ENCODE measurements at regions not wholly inside any gene's neighbourhood (a gene's known extent, or its start where the extent isn't known, plus 50 kb on each side); places are given as distances from the start of the nearest gene placed in this dataset.
"Not testable (repeated sequence)": the region's sequence is repeated elsewhere in the genome, so short reads cannot be mapped to it uniquely, and the experiment has no call there.

DNA sequence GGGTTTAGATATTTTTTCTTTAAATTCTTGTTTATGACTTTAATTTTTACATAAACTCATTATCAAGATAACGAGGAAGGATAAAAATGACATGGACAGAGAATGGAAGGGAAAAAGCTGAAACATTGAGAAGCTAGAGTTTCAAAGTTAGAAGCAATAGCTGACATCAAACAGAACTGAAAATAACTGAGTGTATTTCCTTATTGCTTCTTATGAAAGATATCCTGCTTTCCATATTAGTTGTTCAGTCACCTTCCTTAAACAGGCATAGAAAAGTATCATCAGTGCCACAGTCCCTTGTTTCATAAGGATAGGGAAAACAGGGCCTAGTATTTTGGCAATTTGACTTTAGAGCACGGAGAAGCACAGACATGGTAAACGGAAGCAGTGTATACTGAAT is 460.5 kb upstream of the GHITM start:
- FAIRE-seq = no peak

DNA sequence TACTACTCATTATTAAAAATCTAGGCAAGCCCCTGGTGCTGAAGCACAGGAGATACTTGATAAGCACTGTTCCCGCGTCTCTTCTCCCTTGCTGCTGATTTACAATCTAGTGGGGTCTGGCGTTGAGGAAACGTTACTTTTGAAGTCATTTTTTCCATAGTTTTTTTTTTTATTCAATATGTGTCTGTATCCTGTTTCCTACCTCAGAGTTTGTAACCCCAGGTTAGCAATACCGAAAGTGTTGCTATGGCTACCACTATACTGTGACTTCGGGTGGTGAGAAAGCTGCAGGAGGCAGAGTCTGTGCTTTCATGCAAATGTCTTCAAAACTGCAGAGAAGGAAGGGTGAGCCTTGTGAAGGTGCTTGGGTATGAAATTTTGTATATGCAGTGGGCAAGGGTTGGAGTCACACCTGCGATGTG is 458.8 kb upstream of the GHITM start:
- FAIRE-seq = no peak

DNA sequence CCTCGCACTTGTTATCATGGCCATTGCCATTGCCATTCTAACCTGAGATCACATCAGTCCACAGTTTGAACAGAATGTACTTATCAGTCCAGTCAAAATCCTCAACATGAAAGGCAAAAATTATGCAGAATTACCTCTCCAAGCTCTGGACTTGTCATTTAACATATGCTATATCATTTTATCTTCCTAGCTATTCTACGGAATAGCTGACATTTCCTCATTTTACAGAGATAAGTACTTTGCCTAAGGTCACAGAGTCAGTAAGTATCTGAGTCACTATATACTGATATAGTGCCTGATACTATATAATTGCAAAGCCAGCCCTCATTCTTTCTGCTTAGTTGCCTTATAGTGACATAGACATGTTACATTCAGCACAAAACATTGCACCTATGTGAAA is 456.9 kb upstream of the GHITM start:
- no peak for FAIRE-seq

DNA sequence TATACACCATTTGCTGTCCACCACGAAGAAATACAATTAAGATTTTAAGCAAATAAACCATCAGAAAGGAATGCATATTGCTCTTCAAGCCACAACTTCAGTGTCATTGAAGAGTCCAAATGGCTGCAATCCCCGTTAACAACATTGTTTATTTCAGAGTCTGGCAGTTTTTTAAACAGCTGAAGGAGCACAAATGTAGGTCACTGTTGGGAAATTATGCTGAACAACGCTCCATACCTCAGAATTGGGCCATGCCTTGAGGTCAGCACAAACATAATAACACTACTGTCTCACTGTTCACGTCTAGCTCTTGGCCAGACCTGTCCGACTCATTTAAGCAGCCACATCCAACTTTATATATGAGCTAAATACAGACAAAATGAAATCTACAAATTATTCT is 453.9 kb upstream of the GHITM start:
- FAIRE-seq = no peak

DNA sequence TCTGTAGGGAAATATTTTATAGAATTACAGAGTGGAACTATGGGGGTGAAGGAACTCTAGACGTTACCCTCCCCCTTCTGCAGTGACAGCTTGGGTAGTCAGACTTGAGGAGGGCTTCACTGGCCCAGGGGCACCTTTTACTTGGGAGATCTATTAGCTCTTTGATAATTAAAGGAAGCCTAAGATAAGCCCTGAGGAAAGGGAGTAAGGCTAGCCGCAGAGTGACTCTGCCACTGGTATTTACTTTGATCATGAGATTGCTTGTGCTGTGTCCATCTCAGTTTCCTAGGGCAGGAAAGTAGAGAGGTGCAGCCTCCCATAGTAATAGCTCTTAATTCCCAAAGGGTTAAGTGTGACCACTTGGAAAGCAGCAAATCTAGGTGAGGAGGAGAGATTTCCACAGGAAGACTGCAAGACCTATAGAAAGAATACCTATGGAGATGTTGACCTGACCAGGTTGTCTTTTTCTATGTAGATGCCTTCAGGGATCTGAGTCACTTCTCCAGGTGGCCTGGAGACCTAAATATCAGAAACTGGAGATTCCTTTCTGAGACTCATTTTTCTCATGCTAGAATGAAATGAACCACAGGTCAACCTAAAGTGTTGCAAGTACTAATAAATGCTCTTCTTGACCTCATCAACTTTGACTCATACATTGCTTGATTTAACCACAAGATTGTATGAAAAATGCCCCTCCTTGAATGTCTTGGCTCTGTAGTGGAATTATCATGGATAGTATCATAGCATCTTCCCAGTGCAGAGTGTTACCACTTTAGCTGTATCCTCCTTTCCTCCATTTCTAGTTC is 447.3 kb upstream of the GHITM start:
- FAIRE-seq = no peak

DNA sequence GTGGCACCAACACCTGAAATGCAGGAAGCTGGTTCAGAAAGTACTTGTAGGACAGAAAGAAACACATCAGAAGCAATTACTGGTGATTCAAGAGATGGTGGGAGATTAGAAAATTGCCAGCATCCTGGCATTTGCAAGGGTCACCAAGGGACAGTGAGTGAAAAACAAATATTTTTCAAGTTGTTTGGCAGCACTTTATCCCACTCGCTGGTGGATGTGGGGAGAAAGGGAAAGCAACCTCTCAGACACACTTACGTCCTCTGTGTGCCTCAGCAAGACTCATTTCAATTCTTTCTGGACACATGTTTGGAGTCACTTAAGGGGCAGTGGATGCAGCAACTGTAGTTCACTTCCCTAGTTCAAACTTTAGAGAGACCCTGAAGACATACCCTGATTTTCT is 440.4 kb upstream of the GHITM start:
- FAIRE-seq = no peak

DNA sequence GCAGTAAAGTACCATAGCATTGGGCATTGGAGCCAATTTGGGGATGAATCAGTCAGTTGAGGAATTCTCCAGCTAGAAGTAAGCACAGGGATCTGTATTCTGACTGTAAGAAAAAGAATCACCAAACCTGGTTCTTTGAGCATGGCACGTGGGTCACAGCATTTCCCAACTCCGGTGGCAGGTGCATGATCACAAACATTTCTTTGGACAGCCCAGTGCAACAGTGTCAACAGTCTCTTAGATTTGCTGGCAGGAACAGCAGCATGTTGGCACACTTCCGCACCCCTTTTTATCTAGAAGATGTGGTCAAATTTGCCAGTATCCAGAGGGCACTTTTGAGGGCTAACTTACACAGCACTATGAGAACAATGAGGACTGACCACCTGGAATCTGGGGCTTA is 437.5 kb upstream of the GHITM start:
- no peak for FAIRE-seq

DNA sequence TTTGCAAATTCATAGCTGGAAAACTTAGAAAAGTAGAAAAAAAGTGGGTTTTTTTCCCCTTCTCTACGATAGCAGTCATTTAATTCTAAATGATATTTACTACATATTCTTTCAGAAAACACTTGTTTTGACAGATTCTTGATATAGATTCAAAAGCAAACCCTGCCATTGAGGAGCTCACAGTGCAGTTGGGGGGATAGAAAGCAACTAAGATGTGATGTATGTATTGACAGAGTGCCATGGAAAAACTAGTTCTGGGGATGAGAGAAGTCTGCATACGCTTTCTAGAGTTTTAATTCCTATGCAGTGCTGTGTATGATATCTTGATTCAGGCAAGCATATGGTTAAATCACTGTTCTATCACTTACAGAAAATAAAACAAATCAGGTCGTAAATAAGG is 436.6 kb upstream of the GHITM start:
- no peak for FAIRE-seq

DNA sequence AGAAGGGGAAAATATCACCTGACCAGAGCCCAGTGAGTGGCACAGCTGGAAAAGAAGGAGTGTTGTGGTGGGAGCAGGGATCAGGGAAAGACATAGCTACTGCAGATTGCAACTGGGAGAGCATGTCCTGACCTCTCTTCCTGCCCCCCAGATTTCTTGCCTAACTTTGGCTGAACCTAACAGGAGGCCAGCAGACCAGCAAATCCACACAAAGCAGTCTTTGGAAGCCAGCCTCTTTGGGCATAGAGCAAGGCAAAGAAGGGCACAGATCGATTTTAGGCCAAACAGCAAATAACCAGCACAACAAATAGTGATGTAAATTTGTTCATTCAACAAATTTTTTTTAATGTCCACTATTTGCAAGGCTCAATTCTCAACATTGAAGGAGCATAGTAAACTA is 433.2 kb upstream of the GHITM start:
- FAIRE-seq = no peak

DNA sequence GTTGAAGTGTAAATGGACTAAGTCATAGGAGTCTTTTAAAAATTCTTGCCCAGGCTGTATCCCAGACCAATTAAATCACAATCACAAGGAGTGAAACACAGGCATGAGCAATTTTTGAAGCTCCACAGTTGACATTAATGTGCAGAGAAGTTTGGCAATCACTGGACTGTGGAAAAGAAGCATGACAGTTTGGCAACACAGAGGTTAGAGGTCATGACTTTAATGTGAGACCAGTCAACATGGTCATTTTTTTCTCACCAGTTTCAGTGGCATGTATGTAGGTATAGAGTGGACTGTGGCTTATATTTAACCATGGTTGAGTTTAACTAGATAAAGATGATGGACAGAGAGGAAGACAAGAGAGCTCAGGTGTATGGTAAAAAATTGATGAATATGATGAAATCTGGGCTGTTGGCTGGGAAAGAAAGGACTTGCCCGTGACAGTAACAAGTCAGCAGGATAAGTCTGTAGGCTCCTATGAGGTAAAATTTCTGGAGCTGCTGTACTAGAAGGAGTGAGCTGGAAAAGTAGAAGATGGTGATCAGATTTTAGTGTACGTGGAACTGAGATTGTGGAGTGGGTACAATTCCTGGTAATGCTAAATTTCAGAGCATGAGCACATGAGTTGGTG is 432.2 kb upstream of the GHITM start:
- FAIRE-seq = no peak

DNA sequence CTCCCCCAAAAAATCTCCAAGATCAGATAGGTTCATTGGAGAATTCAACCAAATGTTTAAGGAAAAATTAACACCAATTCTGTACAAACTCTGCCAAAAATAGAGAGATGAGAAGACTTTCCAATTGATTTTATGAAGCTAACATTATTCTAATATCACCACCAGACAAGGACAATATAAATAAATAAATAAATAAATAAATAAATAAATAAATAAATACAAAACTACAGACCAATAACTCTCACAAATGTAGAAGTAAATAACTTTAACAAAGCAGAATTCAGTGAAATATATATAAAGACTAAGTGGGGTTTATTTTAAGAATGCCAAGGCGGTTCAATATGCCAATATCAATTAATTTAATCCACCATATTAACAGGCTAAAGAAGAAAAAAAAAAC is 425.9 kb upstream of the GHITM start:
- no peak for FAIRE-seq

DNA sequence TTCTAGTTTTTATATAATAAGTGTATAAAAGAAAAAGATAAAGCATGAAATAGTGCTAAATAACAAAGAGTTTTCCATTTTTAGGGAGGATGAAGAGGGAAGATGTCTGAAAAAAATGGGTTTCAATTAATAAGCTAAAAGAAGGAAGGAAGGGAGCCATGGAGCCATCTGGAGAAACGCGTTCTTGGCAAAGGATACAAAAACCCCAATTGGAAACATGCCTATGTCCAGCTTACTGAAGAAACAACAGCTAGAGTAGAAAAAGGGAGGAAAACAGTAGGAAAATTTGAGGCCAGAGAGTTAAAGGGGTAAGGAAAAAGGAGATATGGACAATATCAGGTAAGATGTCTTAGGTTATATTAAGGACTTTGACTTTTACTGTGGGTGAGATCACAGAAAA is 416.2 kb upstream of the GHITM start:
- no peak for FAIRE-seq

DNA sequence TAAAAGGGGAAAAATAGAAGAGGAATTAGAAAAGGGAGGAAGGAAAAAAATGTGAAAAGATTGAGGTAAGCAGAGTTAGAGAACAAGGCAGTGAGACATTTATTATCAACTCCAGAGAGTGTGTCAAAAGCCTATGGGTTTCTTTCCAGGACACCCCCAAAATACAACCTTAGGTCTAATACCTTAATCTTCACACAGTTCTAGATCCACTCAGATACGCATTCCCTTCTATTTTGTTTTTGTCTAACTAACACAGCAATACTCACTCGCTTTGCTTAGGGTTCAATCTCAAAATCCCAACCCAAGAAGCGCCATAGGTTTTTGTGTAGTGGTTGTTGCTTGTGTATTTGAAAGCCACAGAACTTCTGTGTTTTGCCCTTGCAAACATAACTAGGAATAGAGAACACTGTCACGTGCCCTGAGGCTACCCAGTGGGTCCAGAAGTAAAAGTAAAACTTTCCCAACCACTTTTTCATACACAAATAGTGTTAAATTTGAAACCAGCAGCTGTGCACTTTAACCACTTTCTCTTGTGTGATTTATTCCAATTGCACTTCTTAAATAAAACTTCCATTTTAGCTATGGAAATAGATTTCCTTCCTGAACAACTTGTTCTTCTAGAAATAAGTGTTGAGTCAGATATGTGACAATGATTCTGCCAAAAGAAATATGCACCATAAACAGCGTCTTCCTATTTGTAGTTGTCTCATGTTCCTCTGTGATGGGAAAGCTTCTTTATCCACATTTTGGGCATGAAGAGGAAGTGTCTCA is 414.7 kb upstream of the GHITM start:
- FAIRE-seq = no peak

DNA sequence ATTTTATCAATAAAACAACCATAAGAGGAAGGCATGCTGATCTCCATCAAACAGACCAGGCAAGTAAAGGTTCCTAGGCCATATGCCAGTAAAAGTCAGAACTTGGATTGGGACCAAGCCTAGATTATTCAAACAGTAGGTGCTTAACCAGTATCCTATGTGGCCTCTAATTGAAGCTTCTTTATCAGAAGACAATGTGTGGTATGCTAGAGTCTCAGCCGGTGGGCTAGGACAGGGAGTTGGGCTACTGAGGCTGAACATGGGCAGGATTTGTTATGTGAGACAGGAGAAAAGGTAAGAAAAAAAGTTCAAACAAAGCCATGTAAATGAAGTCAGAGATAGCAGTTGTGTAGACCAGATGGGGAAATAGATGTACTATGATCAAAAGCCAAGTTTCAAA is 413.7 kb upstream of the GHITM start:
- no peak for FAIRE-seq

DNA sequence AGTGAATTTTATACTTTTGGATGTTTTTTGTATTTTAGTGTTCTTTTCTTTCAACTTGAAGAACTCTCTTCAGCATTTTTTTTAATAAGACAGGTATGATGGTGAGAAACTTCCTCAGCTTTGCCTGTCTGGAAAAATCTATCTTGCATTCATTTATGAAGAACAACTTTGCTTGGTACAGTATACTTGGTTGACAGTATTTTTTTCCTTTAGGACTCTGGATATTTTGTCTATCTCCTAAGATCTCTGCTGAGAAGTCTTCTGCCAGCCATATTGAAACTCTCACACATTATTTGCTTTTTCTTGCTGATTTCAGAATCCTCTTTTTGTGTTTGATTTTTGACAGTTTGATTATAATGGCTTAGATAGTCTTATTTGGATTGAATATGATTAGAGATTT is 405.0 kb upstream of the GHITM start:
- FAIRE-seq = no peak

DNA sequence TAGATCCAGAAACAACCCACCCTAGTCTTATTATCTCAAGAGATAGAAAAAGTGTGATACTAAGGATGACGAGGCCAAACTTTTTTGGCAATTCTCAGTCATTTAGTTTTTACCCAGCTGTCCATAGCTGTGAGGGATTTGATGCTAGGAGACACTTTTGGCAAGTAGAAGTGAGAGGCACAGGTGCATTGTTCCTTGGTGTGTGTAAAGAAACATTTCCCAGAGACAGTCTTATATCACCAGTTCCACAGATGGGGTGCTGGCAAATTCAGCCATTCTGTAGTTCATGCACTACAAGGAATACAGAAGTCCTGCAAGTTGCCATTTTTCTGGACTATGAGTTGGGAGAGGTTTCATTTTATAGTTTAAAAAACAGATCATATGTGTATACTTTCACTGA is 403.3 kb upstream of the GHITM start:
- no peak for FAIRE-seq

DNA sequence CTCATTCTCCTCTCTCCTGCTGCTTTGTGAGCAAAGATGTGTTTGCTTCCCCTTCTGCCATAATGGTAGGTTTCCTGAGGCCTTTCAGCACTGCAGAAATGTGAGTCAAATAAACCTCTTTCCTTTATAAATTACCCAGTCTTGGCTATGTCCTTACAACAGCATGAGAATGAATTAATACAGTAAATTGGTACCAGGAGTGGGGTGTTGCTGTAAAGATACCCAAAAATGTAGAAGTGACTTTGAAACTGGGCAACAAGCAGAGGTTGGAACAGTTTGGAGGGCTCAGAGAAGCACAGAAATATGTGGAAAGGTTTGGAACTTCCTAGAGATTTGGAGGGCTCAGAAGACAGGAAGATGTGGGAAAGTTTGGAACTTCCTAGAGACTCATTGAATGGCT is 388.7 kb upstream of the GHITM start:
- no peak for FAIRE-seq

DNA sequence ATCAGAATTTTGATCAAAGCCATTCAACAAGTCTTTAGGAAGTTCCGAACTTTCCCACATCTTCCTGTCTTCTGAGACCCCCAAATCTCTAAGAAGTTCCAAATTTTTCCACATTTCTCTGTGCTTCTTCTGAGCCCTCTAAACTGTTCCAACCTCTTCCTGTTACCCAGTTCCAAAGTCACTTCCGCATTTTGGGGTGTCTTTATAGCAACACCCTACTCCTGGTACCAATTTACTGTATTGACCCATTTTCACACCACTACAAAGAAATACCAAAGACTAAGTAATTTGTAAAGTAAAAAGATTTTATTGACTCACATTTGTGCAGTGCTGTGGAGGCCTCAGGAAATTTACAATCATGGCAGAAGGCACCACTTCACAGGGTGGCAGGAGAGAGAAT is 385.8 kb upstream of the GHITM start:
- no peak for FAIRE-seq

DNA sequence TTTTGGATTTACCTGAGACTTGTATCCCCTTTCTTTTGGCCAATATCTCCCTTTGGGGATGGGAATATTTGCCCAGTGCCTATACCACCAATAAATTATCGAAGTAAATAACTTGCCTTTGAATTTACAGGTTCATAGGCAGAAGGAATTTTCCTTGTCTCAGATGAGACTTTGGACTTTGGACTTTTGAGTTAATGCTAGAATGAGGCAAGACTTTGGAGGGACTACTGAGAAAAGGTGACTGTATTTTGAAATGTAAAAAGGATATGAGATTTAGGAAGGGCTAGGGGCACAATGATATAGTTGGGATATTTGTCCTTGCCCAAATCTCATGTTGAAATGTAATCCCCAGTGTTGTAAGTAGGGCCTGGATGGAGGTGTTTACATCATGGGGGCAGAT is 384.5 kb upstream of the GHITM start:
- FAIRE-seq = no peak

DNA sequence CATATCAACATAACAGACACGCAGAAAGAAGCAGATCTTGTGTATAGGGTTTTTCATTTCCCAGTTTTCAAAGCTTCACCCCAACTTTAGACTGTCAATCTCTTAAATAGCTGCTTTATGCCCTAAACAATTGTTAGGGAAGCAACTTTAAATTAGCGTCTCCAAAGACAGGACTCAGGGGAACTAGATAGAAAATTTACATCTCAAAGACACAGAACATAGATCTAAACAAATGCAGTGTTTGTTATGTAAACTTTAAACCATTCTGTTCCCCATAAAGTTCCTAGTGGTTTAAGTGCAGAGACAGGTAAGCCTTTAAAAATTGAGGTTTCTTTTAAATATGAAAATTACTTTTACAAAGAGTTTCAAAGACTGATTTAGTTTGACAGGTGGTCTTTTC is 379.2 kb upstream of the GHITM start:
- FAIRE-seq = no peak

DNA sequence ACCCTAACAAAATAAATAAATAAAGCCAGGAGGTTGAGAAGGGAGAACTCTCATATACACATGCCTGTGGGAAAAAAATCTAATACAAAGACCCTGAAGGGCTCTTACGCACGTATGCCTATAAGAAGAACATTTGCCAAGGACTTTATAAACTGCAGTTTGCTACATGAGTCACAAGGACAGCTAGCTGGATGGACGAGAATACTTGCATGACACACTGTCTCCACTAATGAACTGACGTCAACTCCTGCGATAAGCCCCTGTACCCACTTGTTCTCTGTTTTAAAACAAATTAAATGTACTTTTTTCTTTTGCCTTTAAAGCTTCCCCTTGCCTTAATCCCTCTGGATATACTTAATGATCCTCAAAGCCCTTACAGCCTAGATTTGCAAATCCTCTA is 374.6 kb upstream of the GHITM start:
- FAIRE-seq = no peak

DNA sequence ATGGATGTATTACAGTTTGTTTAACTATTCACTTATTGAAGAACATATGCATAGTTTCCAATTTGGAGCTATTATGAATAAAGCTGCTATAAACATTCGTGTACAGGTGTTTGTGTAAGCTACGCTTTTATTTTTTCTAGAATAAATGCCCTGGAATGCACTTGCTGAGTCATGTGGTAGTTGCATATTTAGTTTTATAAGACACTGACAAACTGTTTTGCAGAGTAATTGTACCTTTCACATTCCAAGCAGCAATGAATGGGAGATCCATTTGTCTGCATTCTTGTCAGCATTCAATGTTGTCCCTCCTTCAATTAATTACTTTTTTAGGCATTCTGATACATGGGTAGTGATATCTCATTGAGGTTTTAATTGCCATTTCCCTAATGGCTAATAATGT is 373.6 kb upstream of the GHITM start:
- FAIRE-seq = no peak

DNA sequence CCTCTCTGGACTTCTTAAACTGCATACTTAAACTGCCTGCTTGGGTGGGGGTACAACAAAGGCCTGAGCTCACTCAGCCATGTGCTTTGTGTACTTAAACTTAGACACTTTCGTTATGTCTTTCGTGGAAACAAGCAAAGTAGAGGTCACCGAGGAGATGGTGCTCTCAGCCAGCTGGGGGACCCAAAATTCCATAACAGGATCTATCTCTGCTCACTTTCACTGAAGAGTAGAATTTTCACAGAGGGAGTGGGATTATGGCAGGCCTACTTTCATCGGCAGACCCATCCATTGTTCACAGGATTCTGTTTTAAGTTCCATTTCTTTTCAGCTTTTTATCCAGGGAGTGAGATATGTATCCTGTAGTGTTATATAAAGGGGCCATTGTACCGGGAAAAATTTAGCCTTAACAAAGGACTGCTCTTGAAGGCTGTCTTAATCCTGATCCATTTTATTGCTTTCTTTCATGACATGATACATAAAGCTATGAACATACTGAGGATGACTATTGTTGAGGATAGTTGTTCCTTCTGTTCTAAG is 370.0 kb upstream of the GHITM start:
- FAIRE-seq = no peak

DNA sequence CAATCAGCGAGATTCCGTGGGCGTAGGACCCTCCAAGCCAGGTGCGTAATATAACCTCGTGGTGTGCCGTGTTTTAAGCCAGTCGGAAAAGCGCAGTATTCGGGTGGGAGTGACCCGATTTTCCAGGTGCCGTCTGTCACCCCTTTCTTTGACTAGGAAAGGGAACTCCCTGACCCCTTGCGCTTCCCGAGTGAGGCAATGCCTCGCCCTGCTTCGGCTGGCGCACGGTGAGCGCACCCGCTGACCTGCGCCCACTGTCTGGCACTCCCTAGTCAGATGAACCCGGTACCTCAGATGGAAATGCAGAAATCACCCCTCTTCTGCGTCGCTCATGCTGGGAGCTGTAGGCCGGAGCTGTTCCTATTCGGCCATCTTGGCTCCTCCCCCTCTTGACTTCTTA is 352.6 kb upstream of the GHITM start:
- not testable (repeated sequence) for FAIRE-seq

Data from islet of Langerhans (tissue), 1 donor.